ENCODE measurements at regions not wholly inside any gene's neighbourhood (a gene's known extent, or its start where the extent isn't known, plus 50 kb on each side); places are given as distances from the start of the nearest gene placed in this dataset.

- no peak for TF ChIP-seq EZH2 (IDR thresholded peaks at IDR 0.05; ENCODE audit: low read depth)
- no peak for TF ChIP-seq CTCF (conservative IDR thresholded peaks at IDR 0.05)
These were observed 151.5 kb upstream of the SMC2 start for GRCh38 chr9:103942651-103943050.

Measured in PC-9 (cell line).